GM03348 (cell line): ENCODE measurements at regions not wholly inside any gene's neighbourhood (a gene's known extent, or its start where the extent isn't known, plus 50 kb on each side); places are given as distances from the start of the nearest gene placed in this dataset.

Experiments
- DNase-seq: peaks from one replicate; pipeline ENCODE4 v3.0.0; 2012; ENCODE audit warnings: low spot score

- DNase-seq: no peak
These were observed 79.5 kb downstream of the FOXA2 start for GRCh38 chr20:22504829-22505377.

GRCh38 chr20:22503577-22503976, 80.8 kb downstream of the FOXA2 start:
- DNase-seq: no peak

GRCh38 chr20:22502731-22503191, 81.6 kb downstream of the FOXA2 start:
- no peak for DNase-seq

- DNase-seq: no peak
These were observed 82.6 kb downstream of the FOXA2 start for GRCh38 chr20:22501566-22502344.

- no peak for DNase-seq
These were observed 83.3 kb downstream of the FOXA2 start for GRCh38 chr20:22501034-22501433.

GRCh38 chr20:22499515-22500166, 84.7 kb downstream of the FOXA2 start:
- DNase-seq: no peak

GRCh38 chr20:22496817-22497216, 87.6 kb downstream of the FOXA2 start:
- DNase-seq: no peak

- no peak for DNase-seq
These were observed 88.6 kb downstream of the FOXA2 start for GRCh38 chr20:22495789-22496188.

- no peak for DNase-seq
These were observed 89.2 kb downstream of the FOXA2 start for GRCh38 chr20:22495172-22495571.

GRCh38 chr20:22492497-22492896, 91.9 kb downstream of the FOXA2 start:
- DNase-seq: no peak

GRCh38 chr20:22491194-22491505, 93.2 kb downstream of the FOXA2 start:
- DNase-seq: no peak

GRCh38 chr20:22490287-22491193, 93.8 kb downstream of the FOXA2 start:
- no peak for DNase-seq

GRCh38 chr20:22489626-22490286, 94.6 kb downstream of the FOXA2 start:
- DNase-seq: no peak

GRCh38 chr20:22480336-22480735, 104.0 kb downstream of the FOXA2 start:
- no peak for DNase-seq

GRCh38 chr20:22475662-22476061, 108.7 kb downstream of the FOXA2 start:
- DNase-seq: no peak

GRCh38 chr20:22474224-22474623, 110.1 kb downstream of the FOXA2 start:
- no peak for DNase-seq

GRCh38 chr20:22473293-22473692, 111.1 kb downstream of the FOXA2 start:
- DNase-seq: no peak

GRCh38 chr20:22472447-22473100, 111.8 kb downstream of the FOXA2 start:
- no peak for DNase-seq

GRCh38 chr20:22471156-22471836, 113.1 kb downstream of the FOXA2 start:
- no peak for DNase-seq

GRCh38 chr20:22470620-22471026, 113.7 kb downstream of the FOXA2 start:
- DNase-seq: no peak
